HepG2 (cell line): ENCODE measurements at regions not wholly inside any gene's neighbourhood (a gene's known extent, or its start where the extent isn't known, plus 50 kb on each side); places are given as distances from the start of the nearest gene placed in this dataset.

Experiments used
- ADNP ChIP-seq: sonication (generic); formaldehyde crosslinking; IDR thresholded peaks from 2 replicates; pipeline ENCODE4 v1.4.0; 2020; ENCODE audit warnings: missing genetic modification reagents
- ESRRA ChIP-seq: sonication (generic); formaldehyde crosslinking; IDR thresholded peaks from 2 replicates; pipeline ENCODE4 v1.5.1; 2020; ENCODE audit warnings: mild to moderate bottlenecking, low read depth, missing genetic modification reagents
- HOXD1 ChIP-seq: sonication (generic); formaldehyde crosslinking; IDR thresholded peaks from 2 replicates; pipeline ENCODE4 v1.5.0; 2020; ENCODE audit warnings: missing genetic modification reagents
- KLF13 ChIP-seq: sonication (generic); formaldehyde crosslinking; IDR thresholded peaks from 2 replicates; pipeline ENCODE4 v1.4.0; 2020; ENCODE audit warnings: mild to moderate bottlenecking, missing genetic modification reagents
- MAF1 ChIP-seq: sonication (generic); formaldehyde crosslinking; IDR thresholded peaks from 2 replicates; pipeline ENCODE4 v1.5.0; 2020; ENCODE audit warnings: missing genetic modification reagents, borderline replicate concordance
- MAFK ChIP-seq, 2 experiments: IDR thresholded peaks in 1 of 2; conservative IDR thresholded peaks in 1 of 2; 2 replicates each; pipeline ENCODE4 v1.6.1; 2011; ENCODE audit warnings: improper control_type of control experiment in 2 of 2, low read length in 2 of 2
- MLLT10 ChIP-seq: sonication (generic); formaldehyde crosslinking; IDR thresholded peaks from 2 replicates; pipeline ENCODE4 v1.4.0; 2020; ENCODE audit warnings: missing genetic modification reagents
- NFKB2 ChIP-seq: sonication (generic); formaldehyde crosslinking; IDR thresholded peaks from 2 replicates; pipeline ENCODE4 v1.4.0; 2020; ENCODE audit warnings: missing genetic modification reagents, borderline replicate concordance
- NR1H2 ChIP-seq: sonication (generic); formaldehyde crosslinking; IDR thresholded peaks from 2 replicates; pipeline ENCODE4 v1.8.1; 2022; ENCODE audit warnings: low read depth, missing genetic modification reagents, borderline replicate concordance
- PLRG1 ChIP-seq: fragments of 450-650 bp; conservative IDR thresholded peaks from 2 replicates; pipeline ENCODE4 v1.6.1; 2016
- POGZ ChIP-seq: sonication (generic); formaldehyde crosslinking; IDR thresholded peaks from 2 replicates; pipeline ENCODE4 v1.4.0; 2020; ENCODE audit warnings: mild to moderate bottlenecking, missing genetic modification reagents
- RXRB ChIP-seq: IDR thresholded peaks from 2 replicates; pipeline ENCODE4 v1.6.1; 2016; ENCODE audit warnings: borderline replicate concordance, missing genetic modification reagents, missing compliant biosample characterization
- SMAD9 ChIP-seq: sonication (generic); formaldehyde crosslinking; IDR thresholded peaks from 2 replicates; pipeline ENCODE4 v1.5.1; 2020; ENCODE audit warnings: mild to moderate bottlenecking, missing genetic modification reagents
- TCF7L2 ChIP-seq: IDR thresholded peaks from 2 replicates; pipeline ENCODE4 v1.6.1; 2011; ENCODE audit warnings: mild to moderate bottlenecking, low read depth, low read length, moderate library complexity
- THAP8 ChIP-seq: sonication (generic); formaldehyde crosslinking; IDR thresholded peaks from 2 replicates; pipeline ENCODE4 v1.5.1; 2020; ENCODE audit warnings: missing genetic modification reagents, mild to moderate bottlenecking, borderline replicate concordance
- ZC3H4 ChIP-seq: sonication (generic); formaldehyde crosslinking; IDR thresholded peaks from 2 replicates; pipeline ENCODE4 v1.4.0; 2020; ENCODE audit warnings: missing genetic modification reagents, borderline replicate concordance
- ZNF331 ChIP-seq: sonication (generic); formaldehyde crosslinking; IDR thresholded peaks from 2 replicates; pipeline ENCODE4 v1.4.0; 2020; ENCODE audit warnings: missing genetic modification reagents
- ZNF772 ChIP-seq: sonication (generic); formaldehyde crosslinking; IDR thresholded peaks from 2 replicates; pipeline ENCODE4 v1.5.0; 2020; ENCODE audit warnings: mild to moderate bottlenecking, missing genetic modification reagents
- ZNF878 ChIP-seq: sonication (generic); formaldehyde crosslinking; IDR thresholded peaks from 2 replicates; pipeline ENCODE4 v1.8.1; 2023; ENCODE audit warnings: mild to moderate bottlenecking, missing genetic modification reagents, moderate library complexity
- ZSCAN21 ChIP-seq: sonication (generic); formaldehyde crosslinking; IDR thresholded peaks from 2 replicates; pipeline ENCODE4 v1.8.0; 2022; ENCODE audit warnings: mild to moderate bottlenecking, missing genetic modification reagents, moderate library complexity, borderline replicate concordance
- TF ChIP-seq, protein P1 (sequence below): sonication (generic); formaldehyde crosslinking; IDR thresholded peaks from 2 replicates; pipeline ENCODE4 v1.9.0; 2022; ENCODE audit warnings: low read depth, missing genetic modification reagents
- TF ChIP-seq, protein P2 (sequence below): sonication (generic); formaldehyde crosslinking; IDR thresholded peaks from 2 replicates; pipeline ENCODE4 v1.4.0; 2020; ENCODE audit warnings: mild to moderate bottlenecking, low read depth, missing genetic modification reagents
- TF ChIP-seq, protein P3 (sequence below): sonication (generic); formaldehyde crosslinking; IDR thresholded peaks from 2 replicates; pipeline ENCODE4 v1.5.1; 2020; ENCODE audit warnings: missing genetic modification reagents, mild to moderate bottlenecking, borderline replicate concordance

DNA sequence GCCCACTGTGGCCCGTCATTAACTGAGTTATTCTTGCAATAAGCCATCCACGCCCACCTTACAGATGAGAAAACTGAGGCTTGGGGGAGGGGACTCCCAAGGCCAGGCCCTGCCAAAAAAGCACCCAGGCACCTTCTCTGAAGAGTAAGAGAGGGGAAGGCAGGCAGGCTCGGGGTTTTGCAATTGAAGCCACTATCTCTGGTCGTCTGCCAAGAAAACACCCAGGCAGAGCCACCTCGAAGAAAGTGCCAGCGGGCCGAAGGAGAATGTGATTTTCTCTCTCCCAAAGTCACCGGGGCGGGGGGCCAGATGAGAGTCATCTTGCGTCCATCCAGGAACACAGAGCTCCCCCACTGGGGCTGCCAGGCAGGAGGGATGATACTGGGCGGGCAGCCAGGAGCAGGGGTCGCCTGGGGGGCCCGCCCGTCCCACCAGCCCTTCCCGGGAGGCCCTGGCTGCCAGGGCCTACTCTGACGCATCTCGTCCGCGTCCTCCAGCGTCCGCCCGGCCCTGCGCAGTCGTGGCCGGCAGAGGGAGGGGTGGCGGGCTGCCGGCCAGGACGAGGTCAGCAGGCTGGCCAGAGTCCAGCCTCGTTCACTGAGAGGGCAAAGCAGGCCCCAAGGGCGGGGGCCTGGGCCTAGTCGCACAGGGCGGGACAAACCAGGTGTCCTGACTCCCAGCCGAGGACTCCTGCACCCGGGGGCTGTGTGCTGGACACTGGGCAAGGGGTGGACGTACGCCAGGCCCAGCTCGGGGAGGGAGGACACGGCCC is 74.3 kb downstream of the RFLNA start (continued):
- TF ChIP-seq KLF13 (CRISPR knock-in tag) (no peak), PLRG1 (no peak), SMAD9 (CRISPR knock-in tag) (0 out of 2 replicates have a peak, but pooled peaks have one; percentile 48), ADNP (CRISPR knock-in tag) (peak; percentile 36; the same call in 1 of the 2 replicates), ZNF772 (peak; percentile 73), THAP8 (CRISPR knock-in tag) (no peak), HOXD1 (peak; percentile 90; the same call in 1 of the 2 replicates), ZNF331 (CRISPR knock-in tag) (peak; percentile 64; the same call in 1 of the 2 replicates), ZC3H4 (CRISPR knock-in tag) (no peak), MLLT10 (no peak), NR1H2 (no peak; the same call in 1 of the 2 replicates), ESRRA (CRISPR knock-in tag) (peak; percentile 96), ZSCAN21 (CRISPR knock-in tag) (peak; percentile 34; the same call in 1 of the 2 replicates), MAF1 (no peak), ZNF878 (CRISPR knock-in tag) (no peak), MAFK (conservative IDR thresholded peaks at IDR 0.05 in 1 of 2, IDR thresholded peaks at IDR 0.05 in 1 of 2; ENCODE audit: low read length in 2 of 2) (no peak), NFKB2 (CRISPR knock-in tag) (no peak), TCF7L2 (no peak), RXRB (CRISPR knock-in tag) (peak; percentile 76; the same call in 1 of the 2 replicates), POGZ (CRISPR knock-in tag) (peak; percentile 71)
- TF ChIP-seq, protein P1, sequence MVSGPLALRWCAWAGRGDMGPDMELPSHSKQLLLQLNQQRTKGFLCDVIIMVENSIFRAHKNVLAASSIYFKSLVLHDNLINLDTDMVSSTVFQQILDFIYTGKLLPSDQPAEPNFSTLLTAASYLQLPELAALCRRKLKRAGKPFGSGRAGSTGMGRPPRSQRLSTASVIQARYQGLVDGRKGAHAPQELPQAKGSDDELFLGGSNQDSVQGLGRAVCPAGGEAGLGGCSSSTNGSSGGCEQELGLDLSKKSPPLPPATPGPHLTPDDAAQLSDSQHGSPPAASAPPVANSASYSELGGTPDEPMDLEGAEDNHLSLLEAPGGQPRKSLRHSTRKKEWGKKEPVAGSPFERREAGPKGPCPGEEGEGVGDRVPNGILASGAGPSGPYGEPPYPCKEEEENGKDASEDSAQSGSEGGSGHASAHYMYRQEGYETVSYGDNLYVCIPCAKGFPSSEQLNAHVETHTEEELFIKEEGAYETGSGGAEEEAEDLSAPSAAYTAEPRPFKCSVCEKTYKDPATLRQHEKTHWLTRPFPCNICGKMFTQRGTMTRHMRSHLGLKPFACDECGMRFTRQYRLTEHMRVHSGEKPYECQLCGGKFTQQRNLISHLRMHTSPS (CRISPR knock-in tag): peak; percentile 90
- TF ChIP-seq, protein P2, sequence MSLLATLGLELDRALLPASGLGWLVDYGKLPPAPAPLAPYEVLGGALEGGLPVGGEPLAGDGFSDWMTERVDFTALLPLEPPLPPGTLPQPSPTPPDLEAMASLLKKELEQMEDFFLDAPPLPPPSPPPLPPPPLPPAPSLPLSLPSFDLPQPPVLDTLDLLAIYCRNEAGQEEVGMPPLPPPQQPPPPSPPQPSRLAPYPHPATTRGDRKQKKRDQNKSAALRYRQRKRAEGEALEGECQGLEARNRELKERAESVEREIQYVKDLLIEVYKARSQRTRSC (CRISPR knock-in tag): no peak
- TF ChIP-seq, protein P3, sequence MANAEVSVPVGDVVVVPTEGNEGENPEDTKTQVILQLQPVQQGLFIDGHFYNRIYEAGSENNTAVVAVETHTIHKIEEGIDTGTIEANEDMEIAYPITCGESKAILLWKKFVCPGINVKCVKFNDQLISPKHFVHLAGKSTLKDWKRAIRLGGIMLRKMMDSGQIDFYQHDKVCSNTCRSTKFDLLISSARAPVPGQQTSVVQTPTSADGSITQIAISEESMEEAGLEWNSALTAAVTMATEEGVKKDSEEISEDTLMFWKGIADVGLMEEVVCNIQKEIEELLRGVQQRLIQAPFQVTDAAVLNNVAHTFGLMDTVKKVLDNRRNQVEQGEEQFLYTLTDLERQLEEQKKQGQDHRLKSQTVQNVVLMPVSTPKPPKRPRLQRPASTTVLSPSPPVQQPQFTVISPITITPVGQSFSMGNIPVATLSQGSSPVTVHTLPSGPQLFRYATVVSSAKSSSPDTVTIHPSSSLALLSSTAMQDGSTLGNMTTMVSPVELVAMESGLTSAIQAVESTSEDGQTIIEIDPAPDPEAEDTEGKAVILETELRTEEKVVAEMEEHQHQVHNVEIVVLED (CRISPR knock-in tag): peak; percentile 77; the same call in 1 of the 2 replicates
